ENCODE measurements at regions not wholly inside any gene's neighbourhood (a gene's known extent, or its start where the extent isn't known, plus 50 kb on each side); places are given as distances from the start of the nearest gene placed in this dataset.
"Not testable (repeated sequence)": the region's sequence is repeated elsewhere in the genome, so short reads cannot be mapped to it uniquely, and the experiment has no call there.

GRCh38 chr5:1588071-1588694 lies 64.4 kb upstream of the LPCAT1 start:
- not testable (repeated sequence) for DNase-seq (ENCODE audit: low read depth, low spot score)

GRCh38 chr5:1583081-1583875 lies 59.5 kb upstream of the LPCAT1 start:
- DNase-seq (ENCODE audit: low read depth, low spot score), result peak; percentile 44

GRCh38 chr5:1579389-1579788 lies 55.6 kb upstream of the LPCAT1 start:
- not testable (repeated sequence) for DNase-seq (ENCODE audit: low read depth, low spot score)

GRCh38 chr5:1576851-1577250 lies 53.1 kb upstream of the LPCAT1 start:
- DNase-seq (ENCODE audit: low read depth, low spot score), result not testable (repeated sequence)

GRCh38 chr5:1575991-1576714 lies 52.4 kb upstream of the LPCAT1 start:
- not testable (repeated sequence) for DNase-seq (ENCODE audit: low read depth, low spot score)

GRCh38 chr5:1575491-1575890 lies 51.7 kb upstream of the LPCAT1 start:
- DNase-seq (ENCODE audit: low read depth, low spot score), result not testable (repeated sequence)

GRCh38 chr5:1574023-1574318 lies 50.2 kb upstream of the LPCAT1 start:
- DNase-seq (ENCODE audit: low read depth, low spot score), result not testable (repeated sequence)

GRCh38 chr5:1573217-1574022 lies 49.7 kb upstream of the LPCAT1 start:
- DNase-seq (ENCODE audit: low read depth, low spot score), result not testable (repeated sequence)
